ENCODE measurements at regions not wholly inside any gene's neighbourhood (a gene's known extent, or its start where the extent isn't known, plus 50 kb on each side); places are given as distances from the start of the nearest gene placed in this dataset.

- TF ChIP-seq CTCF (conservative IDR thresholded peaks at IDR 0.05; ENCODE audit: low read depth in 2 of 2) (no peak), EZH2 (IDR thresholded peaks at IDR 0.05; ENCODE audit: low read depth, unreplicated experiment) (no peak), REST (IDR thresholded peaks at IDR 0.05; ENCODE audit: unreplicated experiment) (no peak), ZNF331 (CRISPR knock-in tag; IDR thresholded peaks at IDR 0.05; ENCODE audit: low read depth) (no peak), EZH2phosphoT487 (IDR thresholded peaks at IDR 0.05; ENCODE audit: unreplicated experiment) (no peak), POLR2AphosphoS5 (IDR thresholded peaks at IDR 0.05; ENCODE audit: low read depth) (no peak), ZNF462 (CRISPR knock-in tag; IDR thresholded peaks at IDR 0.05) (no peak), NANOG (IDR thresholded peaks at IDR 0.05; ENCODE audit: borderline replicate concordance) (no peak), JUNB (IDR thresholded peaks at IDR 0.05; ENCODE audit: unreplicated experiment) (no peak), CREB1 (CRISPR knock-in tag; IDR thresholded peaks at IDR 0.05; ENCODE audit: low read depth) (no peak), ETS1 (IDR thresholded peaks at IDR 0.05) (no peak), STAT1 (IDR thresholded peaks at IDR 0.05; ENCODE audit: unreplicated experiment) (no peak)
These were observed 450.4 kb downstream of the LRFN5 start for GRCh38 chr14:42057111-42057510.

All from GM23338 (cell line).